ENCODE measurements at regions not wholly inside any gene's neighbourhood (a gene's known extent, or its start where the extent isn't known, plus 50 kb on each side); places are given as distances from the start of the nearest gene placed in this dataset.

GRCh38 chr2:129253461-129253812, 726.0 kb upstream of the RAB6C start:
- no peak for DNase-seq

GRCh38 chr2:129254718-129255117, 724.7 kb upstream of the RAB6C start:
- no peak for DNase-seq

- no peak for DNase-seq
These were observed 723.7 kb upstream of the RAB6C start for GRCh38 chr2:129255610-129256313.

GRCh38 chr2:129256642-129257041, 722.8 kb upstream of the RAB6C start:
- no peak for DNase-seq

- no peak for DNase-seq
These were observed 716.5 kb upstream of the RAB6C start for GRCh38 chr2:129262934-129263333.

- DNase-seq = no peak
These were observed 715.5 kb upstream of the RAB6C start for GRCh38 chr2:129263939-129264338.

GRCh38 chr2:129267559-129267958, 711.9 kb upstream of the RAB6C start:
- DNase-seq = no peak

GRCh38 chr2:129273266-129274037, 706.0 kb upstream of the RAB6C start:
- no peak for DNase-seq

GRCh38 chr2:129274038-129274415, 705.4 kb upstream of the RAB6C start:
- DNase-seq = no peak

GRCh38 chr2:129274918-129275317, 704.5 kb upstream of the RAB6C start:
- DNase-seq = no peak

- DNase-seq = no peak
These were observed 703.8 kb upstream of the RAB6C start for GRCh38 chr2:129275706-129276105.

- no peak for DNase-seq
These were observed 702.4 kb upstream of the RAB6C start for GRCh38 chr2:129276978-129277584.

- no peak for DNase-seq
These were observed 701.9 kb upstream of the RAB6C start for GRCh38 chr2:129277585-129277981.

- DNase-seq = no peak
These were observed 697.5 kb upstream of the RAB6C start for GRCh38 chr2:129281791-129282530.

- DNase-seq = no peak
These were observed 694.5 kb upstream of the RAB6C start for GRCh38 chr2:129285012-129285411.

GRCh38 chr2:129293326-129293725, 686.1 kb upstream of the RAB6C start:
- no peak for DNase-seq

- DNase-seq = no peak
These were observed 683.1 kb upstream of the RAB6C start for GRCh38 chr2:129296396-129296795.

- DNase-seq = peak; percentile 18
These were observed 682.7 kb upstream of the RAB6C start for GRCh38 chr2:129296806-129297205.

- no peak for DNase-seq
These were observed 682.0 kb upstream of the RAB6C start for GRCh38 chr2:129297430-129297829.

GRCh38 chr2:129299338-129299737, 680.1 kb upstream of the RAB6C start:
- no peak for DNase-seq

- DNase-seq = no peak
These were observed 679.7 kb upstream of the RAB6C start for GRCh38 chr2:129299756-129300155.

GRCh38 chr2:129300456-129300855, 679.0 kb upstream of the RAB6C start:
- no peak for DNase-seq

- DNase-seq = no peak
These were observed 678.0 kb upstream of the RAB6C start for GRCh38 chr2:129301431-129301913.
